HG02981 (cell line): ENCODE measurements at regions not wholly inside any gene's neighbourhood (a gene's known extent, or its start where the extent isn't known, plus 50 kb on each side); places are given as distances from the start of the nearest gene placed in this dataset.
"Not testable (repeated sequence)": the region's sequence is repeated elsewhere in the genome, so short reads cannot be mapped to it uniquely, and the experiment has no call there.

Experiments
- ATAC-seq: cut with Tn5 transposase; IDR thresholded peaks from one replicate; pipeline ENCODE4 v1.9.1; 2021; ENCODE audit warnings: mild to moderate bottlenecking, moderate library complexity; ENCODE audit not compliant: unreplicated experiment

DNA sequence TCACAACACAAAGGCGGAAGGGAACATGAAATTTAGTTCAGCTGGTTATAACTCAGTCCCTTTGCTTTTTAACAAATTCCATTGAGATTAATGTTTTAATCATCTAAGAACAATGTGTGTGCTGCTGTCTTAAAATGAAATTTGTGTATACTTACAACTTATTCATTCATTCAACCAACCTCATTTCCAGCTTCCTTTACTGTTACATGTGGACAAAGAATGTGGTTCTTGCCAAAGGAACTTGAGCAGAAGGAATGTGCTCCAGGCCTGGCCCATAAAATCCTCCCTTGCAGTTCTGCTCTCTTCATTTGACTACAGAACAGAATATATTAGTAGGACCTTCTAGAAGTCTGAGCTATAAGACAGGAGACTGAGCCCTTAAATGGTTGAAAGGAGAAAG lies 176.8 kb upstream of the GLRA2 start:
- no peak for ATAC-seq

DNA sequence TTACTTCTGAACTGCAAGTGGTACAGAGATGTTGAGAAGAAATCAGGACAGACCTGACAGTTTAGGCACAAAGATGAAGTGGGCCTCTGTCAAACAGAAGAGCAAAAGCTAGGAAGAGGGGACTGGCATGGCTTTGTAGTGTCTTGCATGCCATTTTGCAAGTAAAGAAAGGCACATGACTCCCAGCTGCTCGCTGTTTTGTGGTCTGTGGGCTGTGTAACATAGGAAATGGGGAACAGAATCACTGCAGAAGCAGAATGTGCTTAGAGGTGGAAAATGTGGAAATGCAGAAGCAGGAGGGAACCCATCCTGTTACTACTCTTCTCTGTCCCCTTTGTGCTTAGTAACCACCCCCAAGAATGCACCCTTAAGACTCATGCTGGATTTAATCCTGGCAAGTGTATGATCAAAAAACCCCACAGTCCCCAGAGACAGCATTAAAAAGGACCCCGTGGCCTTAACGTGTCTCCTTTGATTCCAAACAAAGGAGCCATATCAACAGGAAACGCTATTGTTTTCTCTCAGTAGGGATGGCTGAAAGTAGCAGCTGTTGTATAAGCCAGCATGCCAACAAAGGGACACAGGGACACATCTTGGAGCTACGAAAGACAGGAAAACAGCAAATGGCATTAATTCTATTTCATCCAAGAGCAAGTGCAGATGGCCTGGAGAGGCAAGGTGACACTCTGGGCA lies 177.6 kb upstream of the GLRA2 start:
- ATAC-seq, result no peak

DNA sequence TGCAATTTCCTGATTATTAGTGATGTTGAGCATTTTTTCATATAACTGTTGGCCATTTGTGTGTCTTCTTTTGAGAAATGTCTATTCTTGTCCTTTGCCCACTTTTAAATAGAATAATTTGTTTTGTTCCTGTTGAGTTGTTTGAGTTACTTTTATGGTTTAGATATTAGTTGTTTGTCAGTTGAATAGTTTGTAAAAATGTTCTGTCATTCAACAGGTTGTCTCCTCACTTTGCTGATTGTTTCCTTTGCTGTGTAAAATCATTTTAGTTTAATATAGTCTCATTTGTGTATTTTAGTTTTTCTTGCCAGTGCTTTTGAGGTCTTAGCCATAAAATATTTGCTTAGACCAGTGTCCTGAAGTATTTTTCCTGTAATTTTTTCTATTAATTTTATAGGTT lies 181.8 kb upstream of the GLRA2 start:
- ATAC-seq, result no peak

DNA sequence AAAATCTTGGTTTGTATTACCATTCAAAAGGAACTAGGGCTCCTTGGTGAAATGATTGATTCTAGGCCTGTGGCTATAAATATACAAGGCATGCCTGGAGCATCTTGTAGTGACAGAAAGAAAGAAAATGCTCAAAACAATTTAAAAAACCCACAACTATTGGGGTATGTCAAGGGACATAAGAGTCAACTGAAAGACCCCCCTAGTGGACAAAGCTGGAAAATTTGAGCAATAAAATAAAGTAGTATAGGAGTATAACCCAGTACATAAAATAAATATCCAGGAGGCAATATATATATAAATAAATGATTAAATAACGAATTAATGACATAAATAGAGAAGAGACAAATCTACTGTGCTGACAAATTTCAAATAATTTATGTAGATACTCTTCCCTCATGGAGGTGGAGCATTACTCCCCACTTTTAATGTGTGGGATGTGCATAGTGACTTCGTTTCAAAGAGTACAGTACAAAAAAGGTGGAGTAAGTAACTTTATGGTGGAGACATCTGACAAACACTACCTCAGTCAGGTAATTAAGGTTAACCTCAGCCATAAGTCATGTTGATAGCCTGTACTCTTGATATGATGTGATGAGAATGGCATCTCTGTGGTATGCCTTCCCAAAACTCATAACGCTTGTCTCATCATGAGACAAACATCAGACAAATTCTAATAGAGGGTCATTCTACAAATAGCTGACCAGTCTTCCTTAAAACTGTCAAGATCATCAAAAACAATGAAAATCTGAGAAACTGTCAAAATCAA lies 185.0 kb upstream of the GLRA2 start:
- ATAC-seq, result no peak

DNA sequence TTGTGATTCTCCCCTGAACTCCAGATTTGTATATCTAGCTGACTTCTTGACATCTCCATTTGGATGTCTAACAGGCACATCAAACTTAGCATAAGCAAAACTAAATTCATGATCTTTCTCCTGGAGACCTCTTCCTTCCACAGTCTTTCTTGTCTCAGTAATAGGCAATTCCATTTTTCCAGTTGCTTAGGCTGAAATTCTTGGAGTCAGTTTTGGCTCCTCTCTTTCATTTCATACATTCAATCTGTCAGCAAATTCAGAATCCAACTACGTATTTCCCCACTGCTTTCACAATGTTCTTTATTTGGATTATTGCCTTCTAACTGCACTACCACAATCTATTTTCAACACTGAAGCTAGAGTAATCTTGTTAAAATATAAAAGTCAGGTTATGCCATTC lies 219.9 kb upstream of the GLRA2 start:
- no peak for ATAC-seq

DNA sequence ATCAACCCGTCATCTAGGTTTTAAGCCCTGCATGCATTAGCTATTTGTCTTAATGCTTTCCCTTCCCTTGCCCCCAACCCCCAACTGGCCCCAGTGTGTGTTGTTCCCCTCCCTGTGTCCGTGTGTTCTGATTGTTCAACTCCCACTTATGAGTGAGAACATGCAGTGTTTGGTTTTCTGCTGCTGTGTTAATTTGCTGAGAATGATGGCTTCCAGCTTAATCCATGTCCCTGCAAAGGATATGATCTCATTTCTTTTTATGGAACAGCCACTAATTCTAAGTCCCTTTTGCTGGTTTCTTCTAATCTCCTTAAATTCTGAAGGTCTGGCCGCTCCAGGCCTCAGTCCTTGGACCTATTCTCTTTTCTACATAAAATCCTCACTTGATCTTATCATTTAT lies 220.4 kb upstream of the GLRA2 start:
- ATAC-seq, result not testable (repeated sequence)

DNA sequence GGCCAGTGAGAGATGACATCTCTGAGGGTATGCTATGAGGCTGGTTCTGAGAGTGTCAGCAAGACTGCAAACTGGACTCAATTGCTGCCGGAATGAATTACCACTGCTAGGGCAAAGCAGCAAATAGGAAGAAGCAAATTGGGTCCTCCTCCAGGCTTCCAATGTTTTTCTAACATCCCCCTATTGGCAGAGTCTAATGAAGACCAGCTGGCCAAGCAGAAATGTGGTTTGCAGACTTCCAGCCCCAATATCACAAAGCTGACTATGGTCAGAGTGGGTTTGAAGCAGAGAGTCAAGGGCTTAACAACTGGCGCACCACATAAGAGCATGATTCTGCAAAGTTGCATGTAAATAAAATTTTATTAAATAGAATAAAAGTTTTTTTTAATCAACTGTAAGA lies 225.4 kb upstream of the GLRA2 start:
- no peak for ATAC-seq

DNA sequence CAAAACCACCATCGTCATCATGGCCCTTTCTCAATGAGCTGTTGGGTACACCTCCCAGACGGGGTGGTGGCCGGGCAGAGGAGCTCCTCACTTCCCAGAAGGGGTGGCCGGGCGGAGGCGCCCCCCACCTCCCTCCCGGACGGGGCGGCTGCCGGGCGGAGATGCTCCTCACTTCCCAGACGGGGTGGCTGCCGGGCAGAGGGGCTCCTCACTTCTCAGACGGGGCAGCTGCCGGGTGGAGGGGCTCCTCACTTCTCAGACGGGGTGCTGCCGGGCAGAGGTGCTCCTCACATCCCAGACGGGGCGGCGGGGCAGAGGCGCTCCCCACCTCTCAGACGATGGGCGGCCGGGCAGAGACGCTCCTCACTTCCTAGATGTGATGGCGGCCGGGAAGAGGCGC lies 226.8 kb upstream of the GLRA2 start:
- not testable (repeated sequence) for ATAC-seq

DNA sequence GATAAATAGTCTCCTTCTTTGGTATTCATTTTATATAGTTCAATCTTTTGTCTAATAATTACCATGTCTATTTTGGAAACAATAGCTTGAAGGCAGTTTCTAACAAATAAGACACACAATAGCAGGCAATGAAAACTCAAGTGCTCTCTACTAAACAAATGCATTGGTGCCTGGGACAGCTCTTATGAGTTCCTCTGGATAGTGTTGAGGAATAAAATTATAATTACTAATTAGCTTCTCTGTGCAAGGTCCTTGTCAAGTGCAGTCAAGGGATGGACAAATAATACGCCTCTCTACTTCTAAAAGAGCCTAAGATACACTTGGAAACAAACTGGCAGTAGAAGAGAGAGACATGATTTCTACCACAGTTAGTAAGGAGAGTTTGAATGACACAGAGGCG lies 229.0 kb upstream of the GLRA2 start:
- ATAC-seq, result no peak

DNA sequence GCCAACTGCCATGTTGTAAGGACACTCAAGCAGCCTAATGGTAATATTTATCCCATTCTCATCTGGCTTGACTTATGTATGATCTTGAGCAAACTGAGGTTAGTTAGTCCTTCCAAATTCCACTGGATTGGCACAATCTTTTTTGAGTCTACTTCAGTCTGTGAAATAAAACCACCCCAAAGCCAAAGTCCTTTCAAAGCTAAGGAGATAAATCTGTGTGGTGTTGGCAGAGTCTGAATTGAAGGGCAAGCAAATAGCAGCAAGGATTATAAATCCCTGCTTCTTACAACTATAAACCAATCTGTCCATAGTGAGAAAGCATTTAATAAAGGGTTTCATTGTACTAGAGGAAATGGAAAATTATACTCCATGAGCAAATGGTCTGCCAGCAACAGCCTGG lies 233.9 kb upstream of the GLRA2 start:
- ATAC-seq, result no peak

DNA sequence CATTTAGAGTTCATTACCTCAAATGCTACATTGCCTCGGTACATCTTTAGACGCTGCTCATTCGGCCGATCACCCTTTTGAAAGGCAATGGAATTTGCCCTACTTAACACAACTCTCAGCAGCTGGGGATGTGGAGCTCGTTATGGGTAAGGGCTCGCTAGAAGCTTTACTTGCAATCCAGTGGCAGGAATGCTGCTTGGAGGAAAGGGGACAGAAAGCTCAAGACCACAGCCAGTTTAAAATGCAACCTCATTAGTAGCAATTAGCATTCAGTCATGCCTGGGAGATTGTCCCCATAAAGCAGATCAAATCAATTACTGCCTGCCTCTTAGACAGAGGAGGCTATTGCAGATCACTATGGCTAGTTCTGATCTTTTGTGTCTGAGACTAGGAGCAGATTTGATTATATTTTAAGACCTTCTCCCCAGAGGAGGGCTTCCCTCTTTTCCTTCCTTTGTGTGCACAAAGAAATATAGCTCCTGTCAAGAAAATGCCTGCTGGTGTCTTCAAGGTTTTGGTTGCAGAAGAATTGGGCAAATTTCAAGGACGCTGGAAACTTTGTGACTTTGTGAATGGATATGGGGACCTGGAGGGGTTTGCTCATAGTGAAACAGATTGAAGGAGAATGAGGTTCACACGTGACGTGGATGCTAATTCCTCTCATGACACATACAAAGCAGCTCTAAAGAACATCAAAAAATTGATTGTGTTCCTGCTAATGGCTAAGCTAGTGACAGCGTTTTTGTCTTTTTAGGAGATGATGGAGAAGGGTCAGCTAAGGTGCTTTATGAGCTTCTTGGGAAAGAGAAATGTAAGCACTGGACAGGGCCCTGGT lies 237.5 kb upstream of the GLRA2 start:
- ATAC-seq, result no peak

DNA sequence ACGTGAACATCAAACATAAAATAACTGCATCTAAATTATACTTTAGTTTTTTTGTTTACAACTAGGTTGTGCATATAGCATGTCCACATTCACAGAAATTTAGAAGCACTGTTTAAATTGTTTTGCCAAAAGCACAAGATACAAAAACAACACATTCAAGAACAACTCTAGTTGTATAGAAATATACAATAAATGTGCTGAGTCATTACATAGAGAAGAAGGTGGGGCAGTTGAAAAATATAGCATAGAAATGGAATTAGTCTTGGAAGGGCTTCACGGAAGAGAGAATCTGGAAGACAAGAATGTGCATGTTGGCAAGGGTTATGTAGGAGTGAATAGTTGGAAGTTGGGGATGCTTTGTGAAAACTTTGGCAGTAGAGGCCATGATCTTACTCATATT lies 239.0 kb upstream of the GLRA2 start:
- ATAC-seq, result no peak

DNA sequence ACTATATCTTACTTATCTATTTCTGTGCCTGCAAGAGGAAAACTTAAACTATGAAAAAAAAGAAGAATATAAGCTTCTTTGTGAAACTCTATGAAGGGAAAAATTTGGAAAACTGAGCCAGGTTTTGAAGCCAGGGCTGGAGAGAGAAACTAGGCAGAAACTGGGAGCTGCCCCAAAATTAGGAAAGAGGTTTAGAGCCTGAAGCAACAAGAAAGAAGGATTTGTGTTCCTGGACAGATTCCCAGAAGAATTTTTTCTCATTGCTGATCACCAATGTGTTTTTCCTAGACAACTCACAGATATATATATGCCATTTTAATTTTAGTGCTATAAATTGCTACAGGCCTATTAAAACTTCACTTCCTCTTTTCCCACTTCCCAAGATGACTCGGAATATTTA lies 245.0 kb upstream of the GEMIN8 start:
- no peak for ATAC-seq

DNA sequence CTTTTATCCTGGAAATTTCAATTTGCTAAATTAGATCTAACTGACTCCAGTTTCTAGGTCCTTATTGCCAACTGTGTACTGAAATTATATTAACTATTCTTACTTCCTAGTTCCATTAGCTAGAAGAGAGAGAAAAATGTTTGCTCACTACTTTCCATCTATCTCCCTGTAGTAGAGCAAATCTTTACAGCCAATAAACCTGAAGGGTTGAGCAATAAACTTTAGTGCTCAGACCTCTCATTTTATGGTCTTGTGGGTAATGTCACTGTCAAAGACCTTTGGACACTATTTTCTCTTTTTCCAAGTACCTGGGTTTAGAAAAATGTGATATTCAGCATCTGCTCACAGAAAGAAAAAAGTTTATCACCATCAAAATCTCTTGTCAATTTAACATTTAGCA lies 237.5 kb upstream of the GEMIN8 start:
- no peak for ATAC-seq

DNA sequence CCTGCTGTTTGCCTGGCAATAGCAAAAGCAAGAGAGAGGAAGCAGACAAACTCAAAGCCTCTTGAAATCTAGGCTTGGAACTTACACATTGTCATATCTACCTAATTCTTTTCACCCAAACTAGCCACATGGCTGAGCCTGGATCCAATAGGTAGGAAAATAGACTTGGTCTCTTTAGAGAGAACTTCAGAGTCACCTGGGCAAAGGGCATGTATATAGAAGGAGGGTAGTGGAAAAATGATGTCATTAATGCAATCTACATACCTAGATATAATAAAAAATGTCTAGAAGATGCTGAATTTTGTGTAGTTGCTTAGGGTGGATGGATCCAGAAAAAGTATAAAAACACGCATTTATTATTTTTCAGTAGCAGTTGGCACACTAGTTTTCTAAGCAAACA lies 237.0 kb upstream of the GEMIN8 start:
- no peak for ATAC-seq

DNA sequence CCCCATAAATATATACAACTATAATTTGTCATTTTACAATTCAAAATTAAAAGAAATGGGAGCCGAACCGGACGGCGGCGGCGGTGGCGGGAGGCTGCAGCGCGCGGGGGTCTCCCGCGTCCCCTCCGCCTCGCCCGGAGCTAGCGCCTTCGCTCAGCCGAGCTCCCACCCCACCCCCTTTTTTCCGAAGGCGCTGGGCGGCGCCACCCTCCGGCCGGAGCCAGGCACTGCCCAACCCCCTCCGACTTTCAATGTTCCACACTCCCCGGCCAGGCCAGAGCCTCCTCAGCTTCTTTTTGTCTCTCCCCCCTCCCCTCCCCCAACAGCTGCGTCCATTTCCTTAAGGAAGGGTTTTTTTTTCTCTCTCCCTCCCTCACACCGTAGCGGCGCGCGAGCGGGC lies 214.1 kb upstream of the GEMIN8 start:
- no peak for ATAC-seq

DNA sequence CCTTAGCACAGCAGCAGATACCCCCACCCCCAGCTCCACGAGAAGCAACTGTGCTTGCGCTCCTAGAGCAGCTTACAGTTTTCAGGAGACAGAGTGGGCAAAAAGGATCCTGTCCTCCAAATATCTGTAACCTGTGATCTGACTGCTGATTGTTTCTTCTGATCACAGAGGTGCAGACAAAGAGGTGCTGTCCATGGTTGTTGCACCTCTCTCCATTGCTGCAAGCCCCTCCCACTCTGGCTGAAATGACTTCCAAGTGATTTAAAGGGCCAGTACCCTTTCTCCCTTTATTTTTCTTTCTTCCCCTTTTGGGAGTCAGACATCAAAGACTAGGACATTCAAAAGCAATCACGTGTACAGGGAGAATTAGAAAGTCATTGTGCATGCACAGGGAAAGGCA lies 205.3 kb upstream of the GEMIN8 start:
- no peak for ATAC-seq

DNA sequence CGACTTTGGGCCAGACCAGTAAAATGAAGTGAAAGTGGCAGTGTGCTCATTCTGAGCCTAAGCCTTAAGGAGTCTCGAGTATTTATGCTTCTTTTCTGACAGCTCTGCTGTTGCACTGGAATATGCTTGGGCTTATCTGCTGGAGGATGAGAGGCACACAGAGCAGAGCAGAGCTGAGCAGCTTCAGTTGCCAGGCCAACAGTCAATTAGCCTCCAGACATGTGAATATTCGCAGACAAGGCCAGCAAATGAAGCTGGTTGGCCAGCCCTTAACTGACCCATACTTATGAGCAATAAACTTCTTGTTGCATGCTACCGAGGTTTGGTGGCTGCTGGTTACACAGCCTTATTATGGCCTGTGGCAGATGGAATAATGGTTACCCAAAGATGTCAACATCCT lies 203.0 kb upstream of the GEMIN8 start:
- no peak for ATAC-seq

DNA sequence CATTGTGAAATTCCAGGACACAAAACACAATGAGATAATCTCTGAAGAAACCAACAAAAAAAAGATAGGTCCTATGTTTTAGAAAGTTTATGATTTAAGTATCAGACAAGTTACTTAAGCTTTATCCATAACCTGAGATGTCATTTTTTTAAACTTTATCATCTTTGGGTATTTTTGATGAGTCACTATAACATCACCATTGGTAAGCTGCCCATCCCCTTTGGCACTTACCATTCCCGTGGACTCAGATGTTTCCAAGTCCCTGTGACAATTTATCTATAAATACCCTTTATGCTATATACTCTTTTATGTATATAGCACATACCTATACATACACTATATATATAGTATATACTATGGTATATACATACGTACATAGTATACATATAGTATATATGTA lies 198.9 kb upstream of the GEMIN8 start:
- no peak for ATAC-seq

DNA sequence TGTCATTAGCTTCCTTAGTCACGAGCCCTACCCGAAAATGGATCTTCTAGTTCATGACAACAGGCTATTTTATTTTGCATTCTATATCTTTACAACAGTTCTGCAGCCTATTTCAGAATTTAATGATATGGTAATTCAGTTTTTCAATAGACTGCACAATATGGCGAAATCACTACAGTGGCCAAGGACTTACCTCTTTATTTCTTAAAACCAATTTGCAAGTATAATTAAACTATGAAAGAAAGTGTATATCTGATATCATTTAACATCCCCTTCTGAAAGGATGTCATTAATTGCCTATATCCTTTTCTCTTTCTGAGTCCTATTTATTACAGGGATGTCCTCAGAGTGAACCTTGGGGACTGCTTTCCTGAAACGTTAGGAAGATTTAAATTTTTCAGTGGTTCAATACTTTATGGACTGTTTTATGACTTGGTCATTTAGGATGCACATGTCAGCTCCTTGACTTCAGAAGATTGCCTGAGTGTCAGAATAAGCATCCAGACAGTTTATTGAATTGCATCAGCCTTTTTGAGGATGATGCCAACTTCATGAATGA lies 190.8 kb upstream of the GEMIN8 start:
- ATAC-seq, result no peak

DNA sequence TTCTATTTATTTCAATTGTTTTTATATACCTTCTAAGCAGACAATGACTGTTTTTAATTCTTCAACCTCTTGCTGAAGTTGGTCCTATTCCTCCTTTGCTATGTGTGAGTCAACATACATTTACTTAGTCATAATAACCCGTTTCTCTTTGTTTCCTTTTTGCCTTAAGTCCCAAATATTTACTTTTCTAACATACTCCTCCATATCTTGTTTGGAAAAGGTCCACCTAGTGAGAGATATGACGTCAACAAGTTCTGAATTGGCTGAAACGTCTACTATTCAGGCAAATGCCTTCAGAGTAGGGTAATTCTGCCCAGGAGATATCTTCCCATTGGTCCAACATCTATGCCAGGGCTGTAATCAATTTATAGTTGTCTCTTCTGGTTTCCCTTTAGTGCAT lies 179.3 kb upstream of the GEMIN8 start:
- ATAC-seq, result no peak

DNA sequence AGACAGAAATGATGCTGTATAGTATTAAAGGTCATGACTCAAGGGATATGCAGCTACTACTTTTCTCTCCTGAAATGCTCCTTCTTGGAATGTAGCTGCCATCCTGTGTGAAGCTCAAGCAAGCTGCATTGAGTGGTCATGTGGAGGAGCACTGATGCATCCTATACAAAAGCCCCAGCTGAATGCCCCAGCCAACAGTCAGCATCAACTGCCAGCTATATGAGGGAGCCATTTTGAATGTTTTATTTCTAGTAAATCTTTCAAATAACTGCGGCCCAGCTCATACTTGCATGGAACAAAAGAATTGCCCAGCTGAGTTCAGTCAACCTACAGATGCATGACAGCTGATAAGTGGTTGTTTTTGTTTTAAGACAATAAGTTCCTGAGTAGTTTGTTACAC lies 165.0 kb upstream of the GEMIN8 start:
- ATAC-seq, result no peak
